ENCODE measurements at regions not wholly inside any gene's neighbourhood (a gene's known extent, or its start where the extent isn't known, plus 50 kb on each side); places are given as distances from the start of the nearest gene placed in this dataset.

DNA sequence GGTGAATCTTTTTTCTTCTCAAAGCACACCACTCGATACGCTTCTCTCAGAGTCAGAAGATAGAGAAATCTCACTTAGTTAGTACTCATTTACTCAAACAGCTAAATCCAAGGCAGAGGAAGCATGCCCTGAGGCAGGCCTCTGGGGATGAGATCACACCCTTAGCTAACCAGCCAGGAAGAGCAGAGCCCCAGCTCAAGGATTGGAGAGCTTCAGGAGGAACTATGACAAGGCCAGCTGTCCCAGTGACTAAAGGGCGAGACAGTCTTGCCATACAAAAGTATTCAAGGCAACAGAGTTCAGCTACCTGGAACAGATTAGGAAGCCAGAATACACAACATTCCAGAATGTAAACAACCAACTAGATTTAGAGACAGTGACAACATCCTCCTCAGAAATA, 197.7 kb upstream of the CCDC196 start:
- H3K27me3 Mint-ChIP-seq (ENCODE audit: low read depth in 2 of 2) = no peaks in the 10 kb centered on the region
- DNase-seq (no peak), ATAC-seq (no peak)
- Histone ChIP-seq H3K27me3 (ENCODE audit: control insufficient read depth, insufficient read depth, low read length) (no peaks in the 10 kb centered on the region), H3K9me3 (ENCODE audit: control insufficient read depth, insufficient read depth, low read length) (peaks cover 6% of the 10 kb centered on the region), H3K4me3 (ENCODE audit: low read length) (no peak overlapping the region), H3K27ac (ENCODE audit: low read length) (no peak overlapping the region), H3K4me1 (ENCODE audit: control insufficient read depth, insufficient read depth, low read length) (no peaks in the 10 kb centered on the region), H3K36me3 (ENCODE audit: control insufficient read depth, insufficient read depth, low read length) (no peaks in the 10 kb centered on the region)
- intact Hi-C loops (cut with micrococcal nuclease) = no loop called here
- TF ChIP-seq CTCF (IDR thresholded peaks at IDR 0.05) = no peak
- WGBS (ENCODE audit: insufficient coverage) = 95% methylated on average over 3 of the region's 3 CpGs
- H3K36me3 Mint-ChIP-seq = no peaks in the 10 kb centered on the region
- peaks cover 0 to 3% of the 10 kb centered on the region in 2 donors for H3K4me1 Mint-ChIP-seq
- H3K4me3 Mint-ChIP-seq = no peak overlapping the region
- no peak overlapping the region for H3K27ac Mint-ChIP-seq
- H3K9me3 Mint-ChIP-seq = peaks cover 0 to 2% of the 10 kb centered on the region in 2 donors

DNA sequence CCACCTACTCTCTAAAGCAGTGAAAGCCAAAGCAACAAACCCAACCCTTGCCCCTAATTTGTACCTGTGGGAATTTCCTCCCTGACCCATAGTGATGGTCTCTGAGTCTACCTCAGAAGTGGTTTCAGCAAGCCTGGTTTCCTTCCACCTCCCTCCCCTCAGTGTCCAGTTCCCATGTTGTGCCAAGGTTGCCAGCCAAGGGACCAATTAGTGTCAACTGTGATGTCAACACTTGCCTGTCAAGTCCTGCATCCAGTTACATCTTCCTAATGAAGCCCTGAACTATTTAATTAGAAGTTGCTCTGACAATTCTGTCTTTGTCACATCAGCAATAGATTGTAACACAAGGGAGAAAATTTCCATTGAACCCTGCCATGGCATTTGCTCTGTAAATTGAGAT, 194.4 kb upstream of the CCDC196 start:
- no peak for TF ChIP-seq CTCF (IDR thresholded peaks at IDR 0.05)
- ATAC-seq (no peak), DNase-seq (no peak)
- H3K27me3 ChIP-seq (ENCODE audit: control insufficient read depth, insufficient read depth, low read length) = no peaks in the 10 kb centered on the region
- Mint-ChIP-seq H3K4me3 (no peak overlapping the region), H3K9me3 (peaks cover 0 to 5% of the 10 kb centered on the region in 2 donors), H3K27me3 (ENCODE audit: low read depth in 2 of 2) (no peaks in the 10 kb centered on the region), H3K36me3 (no peaks in the 10 kb centered on the region), H3K27ac (no peak overlapping the region), H3K4me1 (peaks cover 0 to 5% of the 10 kb centered on the region in 2 donors)
- H3K4me3 ChIP-seq (ENCODE audit: low read length) = no peak overlapping the region
- no peak overlapping the region for H3K27ac ChIP-seq (ENCODE audit: low read length)
- H3K4me1 ChIP-seq (ENCODE audit: control insufficient read depth, insufficient read depth, low read length) = no peaks in the 10 kb centered on the region
- H3K36me3 ChIP-seq (ENCODE audit: control insufficient read depth, insufficient read depth, low read length) = no peaks in the 10 kb centered on the region
- intact Hi-C loops (cut with micrococcal nuclease) = no loop called here
- H3K9me3 ChIP-seq (ENCODE audit: control insufficient read depth, insufficient read depth, low read length) = peaks cover 6% of the 10 kb centered on the region

DNA sequence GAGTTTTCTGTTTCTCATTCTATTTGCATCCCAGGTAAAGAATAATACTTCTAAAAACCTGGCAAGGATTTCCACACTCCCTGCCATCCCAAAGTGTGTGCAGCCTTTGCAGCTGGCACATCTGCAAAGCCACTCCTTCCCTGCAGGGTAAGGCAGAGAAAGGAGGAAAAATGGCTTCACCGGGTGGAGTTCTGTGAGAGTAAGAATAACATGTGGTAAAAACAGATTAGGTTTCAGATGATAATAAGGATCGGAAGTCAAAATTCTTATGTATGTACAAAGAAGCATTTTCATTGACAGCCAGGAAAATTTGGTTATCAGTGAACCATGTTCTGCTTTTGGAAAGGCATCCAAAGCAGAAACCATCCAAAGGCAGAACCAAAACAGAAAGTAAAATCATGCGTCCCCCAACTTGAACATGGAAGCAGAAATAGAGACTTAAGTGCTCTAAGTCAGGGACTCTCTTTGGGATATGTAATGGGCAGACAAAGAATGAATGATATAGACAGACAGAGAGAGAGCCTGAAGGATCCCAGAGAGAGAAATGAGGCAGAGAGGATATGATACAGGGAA, 192.6 kb upstream of the CCDC196 start:
- H3K4me1 ChIP-seq (ENCODE audit: control insufficient read depth, insufficient read depth, low read length) = no peaks in the 10 kb centered on the region
- Mint-ChIP-seq H3K36me3 (no peaks in the 10 kb centered on the region), H3K27ac (no peak overlapping the region), H3K9me3 (peaks cover 3 to 5% of the 10 kb centered on the region in 2 donors), H3K4me3 (no peak overlapping the region), H3K27me3 (ENCODE audit: low read depth in 2 of 2) (no peaks in the 10 kb centered on the region), H3K4me1 (peaks cover 0 to 5% of the 10 kb centered on the region in 2 donors)
- H3K27me3 ChIP-seq (ENCODE audit: control insufficient read depth, insufficient read depth, low read length) = no peaks in the 10 kb centered on the region
- no peak overlapping the region for H3K4me3 ChIP-seq (ENCODE audit: low read length)
- no peaks in the 10 kb centered on the region for H3K36me3 ChIP-seq (ENCODE audit: control insufficient read depth, insufficient read depth, low read length)
- intact Hi-C loops (cut with micrococcal nuclease) = no loop called here
- ATAC-seq = no peak
- no peak overlapping the region for H3K27ac ChIP-seq (ENCODE audit: low read length)
- WGBS (ENCODE audit: insufficient coverage) = 27% methylated on average over 3 of the region's 3 CpGs
- TF ChIP-seq CTCF (IDR thresholded peaks at IDR 0.05) = no peak
- no peaks in the 10 kb centered on the region for H3K9me3 ChIP-seq (ENCODE audit: control insufficient read depth, insufficient read depth, low read length)
- no peak for DNase-seq

- DNase-seq (no peak), ATAC-seq (no peak)
- intact Hi-C loops (cut with micrococcal nuclease) = no loop called here
- no peak overlapping the region for H3K4me3 ChIP-seq (ENCODE audit: low read length)
- H3K27ac Mint-ChIP-seq = no peak overlapping the region
- H3K36me3 Mint-ChIP-seq = no peaks in the 10 kb centered on the region
- no peaks in the 10 kb centered on the region for H3K36me3 ChIP-seq (ENCODE audit: control insufficient read depth, insufficient read depth, low read length)
- no peak overlapping the region for H3K27ac ChIP-seq (ENCODE audit: low read length)
- H3K4me3 Mint-ChIP-seq = no peak overlapping the region
- H3K4me1 ChIP-seq (ENCODE audit: control insufficient read depth, insufficient read depth, low read length) = no peaks in the 10 kb centered on the region
- H3K27me3 ChIP-seq (ENCODE audit: control insufficient read depth, insufficient read depth, low read length) = no peaks in the 10 kb centered on the region
- no peak for TF ChIP-seq CTCF (IDR thresholded peaks at IDR 0.05)
- 100% methylated on average over 2 of the region's 2 CpGs for WGBS (ENCODE audit: insufficient coverage)
- H3K4me1 Mint-ChIP-seq = peaks cover 0 to 5% of the 10 kb centered on the region in 2 donors
- no peaks in the 10 kb centered on the region for H3K27me3 Mint-ChIP-seq (ENCODE audit: low read depth in 2 of 2)
- H3K9me3 Mint-ChIP-seq = peaks cover 5 to 6% of the 10 kb centered on the region in 2 donors
- H3K9me3 ChIP-seq (ENCODE audit: control insufficient read depth, insufficient read depth, low read length) = no peaks in the 10 kb centered on the region
Measured at GRCh38 chr14:66295386-66295785, 190.8 kb upstream of the CCDC196 start.

Data from natural killer cell (primary cell).